HEK293T (cell line): ENCODE measurements at regions not wholly inside any gene's neighbourhood (a gene's known extent, or its start where the extent isn't known, plus 50 kb on each side); places are given as distances from the start of the nearest gene placed in this dataset.

Source experiments
- CTCF ChIA-PET: fragments of 350-600 bp; formaldehyde crosslinking; extraction: SDS; loops from one replicate; lab custom pipeline; 2021; ENCODE audit warnings: antibody characterized with exemption, inconsistent platforms; lab: Yijun Ruan, JAX
- POLR2A ChIA-PET: fragments of 350-600 bp; formaldehyde crosslinking; extraction: SDS; loops from one replicate; lab custom pipeline; 2020; ENCODE audit warnings: antibody characterized with exemption, inconsistent platforms; lab: Yijun Ruan, JAX
- DNase-seq: peaks from one replicate; pipeline ENCODE4 v3.0.0; 2012; ENCODE audit warnings: mixed read lengths; ENCODE audit errors: extremely low spot score
- ARNT ChIP-seq: fragments of 450-650 bp; IDR thresholded peaks from 2 replicates; pipeline ENCODE4 v1.6.1; 2017; ENCODE audit warnings: mild to moderate bottlenecking
- BHLHE40 ChIP-seq: fragments of 450-650 bp; IDR thresholded peaks from 2 replicates; pipeline ENCODE4 v1.6.1; 2016; ENCODE audit warnings: mild to moderate bottlenecking, moderate library complexity, borderline replicate concordance
- CTBP1 ChIP-seq: fragments of 450-650 bp; IDR thresholded peaks from 2 replicates; pipeline ENCODE4 v1.6.1; 2016; ENCODE audit warnings: borderline replicate concordance
- ELF4 ChIP-seq: fragments of 450-650 bp; IDR thresholded peaks from 2 replicates; pipeline ENCODE4 v1.6.1; 2017; ENCODE audit warnings: antibody characterized with exemption
- FOXA1 ChIP-seq: fragments of 450-650 bp; IDR thresholded peaks from 2 replicates; pipeline ENCODE4 v1.6.1; 2016; ENCODE audit warnings: mild to moderate bottlenecking
- FOXK2 ChIP-seq: fragments of 450-650 bp; IDR thresholded peaks from 2 replicates; pipeline ENCODE4 v1.6.1; 2016; ENCODE audit warnings: mild to moderate bottlenecking
- FOXM1 ChIP-seq: fragments of 450-650 bp; IDR thresholded peaks from 2 replicates; pipeline ENCODE4 v1.6.1; 2017; ENCODE audit warnings: mild to moderate bottlenecking, borderline replicate concordance
- HDGF ChIP-seq: fragments of 450-650 bp; IDR thresholded peaks from 2 replicates; pipeline ENCODE4 v1.6.1; 2017; ENCODE audit warnings: antibody characterized with exemption, borderline replicate concordance
- L3MBTL2 ChIP-seq: fragments of 450-650 bp; conservative IDR thresholded peaks from 2 replicates; pipeline ENCODE4 v1.6.1; 2016; ENCODE audit warnings: mild to moderate bottlenecking
- LEF1 ChIP-seq: fragments of 450-650 bp; IDR thresholded peaks from 2 replicates; pipeline ENCODE4 v1.6.1; 2017; ENCODE audit warnings: mild to moderate bottlenecking, borderline replicate concordance
- NFRKB ChIP-seq: fragments of 450-650 bp; IDR thresholded peaks from 2 replicates; pipeline ENCODE4 v1.6.1; 2016; ENCODE audit warnings: mild to moderate bottlenecking, moderate library complexity
- SP1 ChIP-seq: fragments of 450-650 bp; IDR thresholded peaks from 2 replicates; pipeline ENCODE4 v1.6.1; 2017
- SUZ12 ChIP-seq: fragments of 450-650 bp; IDR thresholded peaks from 2 replicates; pipeline ENCODE4 v1.6.1; 2016; ENCODE audit warnings: mild to moderate bottlenecking
- TARDBP ChIP-seq: fragments of 450-650 bp; IDR thresholded peaks from 2 replicates; pipeline ENCODE4 v1.6.1; 2016
- ZNF384 ChIP-seq: fragments of 450-650 bp; IDR thresholded peaks from 2 replicates; pipeline ENCODE4 v1.6.1; 2016
- TF ChIP-seq, protein P1 (sequence below): fragments of 450-650 bp; IDR thresholded peaks from 2 replicates; pipeline ENCODE4 v1.6.1; 2016

DNA sequence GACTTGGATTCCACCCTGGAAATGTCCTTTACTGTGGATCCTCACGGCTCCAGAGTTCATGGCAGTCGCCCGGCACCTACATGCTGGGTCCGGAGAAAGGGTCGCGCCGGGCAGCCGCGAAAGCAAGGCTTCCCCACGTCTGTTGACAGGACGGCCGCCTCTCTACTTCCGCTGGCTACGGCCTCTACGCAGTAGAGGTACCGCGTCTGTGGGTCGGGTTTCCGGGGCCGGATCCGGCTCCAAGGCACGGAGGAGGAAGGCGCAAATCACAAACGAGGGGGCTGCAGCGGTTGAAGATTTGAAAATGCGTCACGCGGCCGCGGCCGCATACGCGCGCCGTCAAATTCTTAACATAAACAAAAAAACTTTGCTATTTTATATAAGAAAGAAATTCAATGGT is 649.6 kb downstream of the REEP3 start:
- ChIA-PET CTCF (no interaction called here), POLR2A (no interaction called here)
- TF ChIP-seq, protein P1, sequence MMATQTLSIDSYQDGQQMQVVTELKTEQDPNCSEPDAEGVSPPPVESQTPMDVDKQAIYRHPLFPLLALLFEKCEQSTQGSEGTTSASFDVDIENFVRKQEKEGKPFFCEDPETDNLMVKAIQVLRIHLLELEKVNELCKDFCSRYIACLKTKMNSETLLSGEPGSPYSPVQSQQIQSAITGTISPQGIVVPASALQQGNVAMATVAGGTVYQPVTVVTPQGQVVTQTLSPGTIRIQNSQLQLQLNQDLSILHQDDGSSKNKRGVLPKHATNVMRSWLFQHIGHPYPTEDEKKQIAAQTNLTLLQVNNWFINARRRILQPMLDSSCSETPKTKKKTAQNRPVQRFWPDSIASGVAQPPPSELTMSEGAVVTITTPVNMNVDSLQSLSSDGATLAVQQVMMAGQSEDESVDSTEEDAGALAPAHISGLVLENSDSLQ: no peak
- TF ChIP-seq ELF4 (no peak), SUZ12 (no peak), SP1 (no peak), TARDBP (no peak), FOXM1 (no peak), FOXK2 (no peak), FOXA1 (no peak), L3MBTL2 (no peak), ARNT (no peak), LEF1 (no peak), CTBP1 (no peak), HDGF (no peak), NFRKB (no peak), ZNF384 (no peak), BHLHE40 (no peak)
- DNase-seq: no peak

DNA sequence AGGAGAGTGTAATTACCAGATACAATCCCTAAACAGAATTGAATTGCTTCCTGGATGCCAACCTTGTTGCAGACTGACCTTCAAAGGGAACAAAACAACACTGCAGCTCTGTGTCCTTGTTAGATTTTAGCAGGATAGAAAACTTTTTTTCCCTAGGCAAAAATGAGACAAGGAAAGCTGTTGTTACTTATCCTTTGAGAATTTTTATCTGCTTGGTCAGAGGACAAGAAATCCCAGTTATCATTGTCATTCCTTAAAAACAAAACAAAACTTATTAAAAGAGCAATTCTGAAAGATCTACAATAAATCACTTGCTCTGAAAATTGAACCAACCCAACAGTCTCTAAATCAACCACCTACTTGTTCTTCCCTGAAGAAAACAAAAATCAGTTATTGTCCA is 652.6 kb downstream of the REEP3 start:
- TF ChIP-seq NFRKB: no peak
- TF ChIP-seq ELF4: no peak
- TF ChIP-seq SUZ12: no peak
- no peak for TF ChIP-seq FOXA1
- no peak for TF ChIP-seq ZNF384
- TF ChIP-seq FOXM1: no peak
- TF ChIP-seq SP1: no peak
- no peak for TF ChIP-seq TARDBP
- ChIA-PET POLR2A (no interaction called here), CTCF (no interaction called here)
- DNase-seq: no peak

DNA sequence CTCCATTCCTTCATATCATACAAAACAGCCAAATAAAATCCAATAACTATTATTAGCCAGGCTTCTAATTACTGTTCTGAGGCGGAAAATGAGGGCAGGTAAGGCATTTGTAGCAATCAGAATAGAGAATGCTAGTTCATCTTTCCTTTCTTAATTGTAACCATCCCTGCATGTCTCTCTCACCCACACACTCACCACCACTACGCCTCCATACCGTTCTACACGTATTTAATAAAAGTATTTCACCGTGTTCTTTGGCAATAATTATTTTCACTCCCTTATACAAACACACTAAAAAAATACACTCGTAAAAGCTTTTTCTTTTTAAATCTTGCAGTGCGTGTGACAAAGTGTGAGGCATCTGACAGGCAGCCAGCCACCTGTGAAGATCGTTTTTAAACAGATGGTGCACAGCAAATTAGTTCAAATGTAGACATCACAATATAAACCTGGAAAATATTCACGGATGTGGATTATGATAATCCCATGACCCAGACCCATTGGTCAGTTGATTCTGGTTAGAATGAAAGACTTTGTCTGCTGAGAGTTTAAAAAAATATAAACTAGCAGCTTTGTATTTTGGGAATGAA is 653.6 kb downstream of the REEP3 start:
- DNase-seq: no peak
- TF ChIP-seq FOXK2 (no peak), HDGF (no peak), LEF1 (no peak), CTBP1 (no peak), BHLHE40 (no peak), ARNT (no peak), SP1 (no peak), NFRKB (no peak), FOXA1 (no peak), ZNF384 (no peak), TARDBP (no peak), SUZ12 (no peak)
- POLR2A ChIA-PET: no interaction called here
- CTCF ChIA-PET: no interaction called here

DNA sequence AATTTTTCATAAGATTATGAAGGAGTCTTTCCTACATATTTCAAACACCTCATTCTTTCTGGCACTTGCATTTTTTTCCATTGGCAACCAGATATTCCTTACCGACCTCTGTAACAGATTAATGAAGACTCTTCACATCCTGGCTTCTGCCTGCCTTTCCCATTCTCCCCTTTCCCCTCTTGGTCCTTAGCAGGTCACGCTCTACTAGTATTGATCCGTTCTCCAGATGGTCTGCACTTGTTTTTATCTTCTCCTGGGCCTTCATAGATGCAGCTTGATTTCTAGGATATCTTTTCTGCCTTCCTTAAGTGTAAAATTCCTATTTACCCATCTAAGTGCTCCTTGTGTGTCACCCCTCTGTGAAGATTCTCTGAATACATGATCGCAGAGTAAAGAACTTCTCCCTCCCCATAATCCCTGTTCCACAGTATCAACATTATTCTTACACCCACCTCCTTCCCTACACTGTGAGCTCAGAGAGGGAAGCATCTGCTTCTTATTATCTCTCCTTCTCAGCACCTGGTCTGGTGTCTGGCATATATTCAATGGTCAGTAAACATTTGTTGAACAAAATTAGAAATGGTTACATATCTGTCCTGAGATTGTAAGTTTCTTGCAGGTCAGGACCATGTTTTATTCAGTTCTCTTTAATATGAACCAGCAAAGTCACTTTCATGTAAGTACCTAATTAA is 654.2 kb downstream of the REEP3 start:
- TF ChIP-seq L3MBTL2 (no peak), BHLHE40 (no peak), LEF1 (no peak), NFRKB (no peak), FOXA1 (no peak), CTBP1 (no peak), FOXK2 (no peak), SUZ12 (no peak), HDGF (no peak), ZNF384 (no peak), FOXM1 (no peak), ELF4 (no peak), ARNT (no peak), TARDBP (no peak), SP1 (no peak)
- TF ChIP-seq, protein P1: no peak
- DNase-seq: no peak
- POLR2A ChIA-PET: no interaction called here
- CTCF ChIA-PET: no interaction called here

DNA sequence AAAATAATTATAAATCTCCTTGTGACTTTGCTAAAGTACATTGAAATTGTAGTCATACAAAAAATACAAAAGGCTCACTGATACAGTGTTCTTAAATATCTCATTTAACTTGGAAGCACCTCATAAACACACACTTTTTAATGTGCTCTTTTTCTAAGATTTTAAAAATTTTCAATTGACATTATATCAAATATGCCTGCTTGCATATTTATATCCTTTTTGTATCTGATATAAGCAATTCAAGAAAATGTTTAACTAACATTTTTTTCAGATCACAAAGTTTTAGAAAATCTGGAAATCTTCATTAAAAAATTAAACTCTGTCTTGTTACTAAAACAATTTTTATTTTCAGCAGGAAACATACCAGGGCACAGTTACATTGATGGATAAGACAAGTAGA is 661.5 kb downstream of the REEP3 start:
- no peak for DNase-seq
- CTCF ChIA-PET: no interaction called here
- POLR2A ChIA-PET: no interaction called here
- TF ChIP-seq TARDBP (no peak), ARNT (no peak), NFRKB (no peak), FOXM1 (no peak), ZNF384 (no peak), L3MBTL2 (no peak), HDGF (no peak), SP1 (no peak), BHLHE40 (no peak), FOXK2 (no peak), SUZ12 (no peak), ELF4 (no peak), CTBP1 (no peak), FOXA1 (no peak), LEF1 (no peak)
- TF ChIP-seq, protein P1: no peak

DNA sequence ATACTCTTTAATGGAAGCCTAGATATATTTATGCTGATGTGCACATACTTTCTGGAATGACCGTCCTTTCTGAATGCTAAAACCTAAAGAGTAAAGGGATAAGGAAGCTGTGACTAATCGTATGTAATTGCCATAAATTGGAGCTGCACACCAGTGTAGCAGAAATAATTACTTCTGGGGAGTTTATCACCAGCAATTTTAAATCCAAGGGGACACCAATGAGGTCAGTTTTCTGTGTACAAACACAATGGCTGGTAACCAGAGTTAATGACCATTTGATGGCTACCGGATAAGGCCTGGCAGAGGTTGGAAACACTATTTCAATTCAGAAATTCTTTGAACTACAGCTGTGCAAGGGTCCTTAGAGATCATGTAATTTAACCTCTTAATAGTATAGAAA is 670.1 kb downstream of the REEP3 start:
- TF ChIP-seq ARNT (no peak), SP1 (no peak), L3MBTL2 (no peak), TARDBP (no peak), HDGF (no peak), BHLHE40 (no peak), LEF1 (no peak), FOXM1 (no peak), CTBP1 (no peak), ZNF384 (no peak), FOXA1 (no peak), FOXK2 (no peak)
- TF ChIP-seq, protein P1: no peak
- ChIA-PET POLR2A (no interaction called here), CTCF (no interaction called here)
- DNase-seq: no peak
